ENCODE measurements at regions not wholly inside any gene's neighbourhood (a gene's known extent, or its start where the extent isn't known, plus 50 kb on each side); places are given as distances from the start of the nearest gene placed in this dataset.

GRCh38 chr2:20551945-20552328 is 99.0 kb downstream of the HS1BP3 start:
- H3K4me3 ChIP-seq: no peak overlapping the region
- no peaks in the 10 kb centered on the region for H3K27me3 ChIP-seq
- intact Hi-C loops (cut with DNase I; ENCODE audit: low total_unique reads): no loop called here
- no peak for DNase-seq
- TF ChIP-seq, protein P1, sequence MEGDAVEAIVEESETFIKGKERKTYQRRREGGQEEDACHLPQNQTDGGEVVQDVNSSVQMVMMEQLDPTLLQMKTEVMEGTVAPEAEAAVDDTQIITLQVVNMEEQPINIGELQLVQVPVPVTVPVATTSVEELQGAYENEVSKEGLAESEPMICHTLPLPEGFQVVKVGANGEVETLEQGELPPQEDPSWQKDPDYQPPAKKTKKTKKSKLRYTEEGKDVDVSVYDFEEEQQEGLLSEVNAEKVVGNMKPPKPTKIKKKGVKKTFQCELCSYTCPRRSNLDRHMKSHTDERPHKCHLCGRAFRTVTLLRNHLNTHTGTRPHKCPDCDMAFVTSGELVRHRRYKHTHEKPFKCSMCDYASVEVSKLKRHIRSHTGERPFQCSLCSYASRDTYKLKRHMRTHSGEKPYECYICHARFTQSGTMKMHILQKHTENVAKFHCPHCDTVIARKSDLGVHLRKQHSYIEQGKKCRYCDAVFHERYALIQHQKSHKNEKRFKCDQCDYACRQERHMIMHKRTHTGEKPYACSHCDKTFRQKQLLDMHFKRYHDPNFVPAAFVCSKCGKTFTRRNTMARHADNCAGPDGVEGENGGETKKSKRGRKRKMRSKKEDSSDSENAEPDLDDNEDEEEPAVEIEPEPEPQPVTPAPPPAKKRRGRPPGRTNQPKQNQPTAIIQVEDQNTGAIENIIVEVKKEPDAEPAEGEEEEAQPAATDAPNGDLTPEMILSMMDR (IDR thresholded peaks at IDR 0.05): no peak
- no peak for TF ChIP-seq POLR2A (IDR thresholded peaks at IDR 0.05)
- H3K4me1 ChIP-seq: no peaks in the 10 kb centered on the region
- H3K27ac ChIP-seq: peak overlapping the region in 1 of 2 donors; percentile 40
- H3K9me3 ChIP-seq: no peaks in the 10 kb centered on the region
- no peaks in the 10 kb centered on the region for H3K36me3 ChIP-seq

DNA sequence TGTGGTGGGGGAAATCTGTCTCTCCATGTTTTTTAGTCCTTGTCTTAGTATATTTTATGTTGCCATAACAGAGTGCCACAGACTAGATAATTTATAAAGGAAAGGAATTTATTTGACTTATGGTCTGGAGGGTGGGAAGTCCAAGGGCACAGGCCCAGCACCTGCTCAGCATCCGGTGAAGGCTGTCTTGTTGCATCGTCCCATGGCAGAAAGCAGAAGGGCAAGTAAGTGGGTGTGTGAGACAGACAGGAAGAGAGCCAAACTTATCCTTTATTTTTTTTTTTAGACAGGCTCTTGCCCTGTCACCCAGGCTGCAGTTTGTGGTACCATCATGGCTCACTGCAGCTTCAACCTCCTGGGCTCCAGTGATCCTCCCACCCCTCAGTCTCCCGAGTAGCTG is 98.1 kb downstream of the HS1BP3 start:
- Histone ChIP-seq H3K27me3 (no peaks in the 10 kb centered on the region), H3K27ac (no peak overlapping the region), H3K9me3 (no peaks in the 10 kb centered on the region), H3K4me3 (no peak overlapping the region), H3K36me3 (no peaks in the 10 kb centered on the region), H3K4me1 (no peaks in the 10 kb centered on the region)
- TF ChIP-seq, protein P1 (IDR thresholded peaks at IDR 0.05): no peak
- no peak for TF ChIP-seq POLR2A (IDR thresholded peaks at IDR 0.05)
- peak in 1 of 2 donors; percentile 10 for DNase-seq
- intact Hi-C loops (cut with DNase I; ENCODE audit: low total_unique reads): no loop called here

DNA sequence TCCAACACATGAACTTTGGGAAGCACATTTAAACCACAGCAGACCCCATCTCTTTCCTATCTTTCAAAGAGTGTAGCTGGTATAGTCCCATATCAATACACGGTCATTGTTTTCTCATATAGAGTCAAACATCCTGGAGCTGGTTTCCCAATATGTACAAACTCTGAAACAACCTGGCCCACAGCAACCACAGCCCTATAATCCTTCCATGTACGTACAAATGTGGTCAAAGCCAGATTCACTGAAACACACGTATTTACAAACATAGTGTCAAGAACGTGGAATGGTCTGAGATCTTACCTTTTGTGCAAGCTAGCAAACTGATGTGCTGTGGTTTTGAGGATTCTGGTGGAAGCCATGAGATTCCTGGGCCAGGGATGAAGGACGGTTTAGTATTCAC is 97.3 kb downstream of the HS1BP3 start:
- intact Hi-C loops (cut with DNase I; ENCODE audit: low total_unique reads): no loop called here
- no peaks in the 10 kb centered on the region for H3K9me3 ChIP-seq
- no peak for DNase-seq

GRCh38 chr2:20555954-20556353 is 94.9 kb downstream of the HS1BP3 start:
- no peak for TF ChIP-seq POLR2A (IDR thresholded peaks at IDR 0.05)
- TF ChIP-seq, protein P1 (IDR thresholded peaks at IDR 0.05): no peak
- H3K27me3 ChIP-seq: no peaks in the 10 kb centered on the region
- no peaks in the 10 kb centered on the region for H3K36me3 ChIP-seq
- no peaks in the 10 kb centered on the region for H3K4me1 ChIP-seq
- H3K4me3 ChIP-seq: no peak overlapping the region
- intact Hi-C loops (cut with DNase I; ENCODE audit: low total_unique reads): no loop called here
- no peak for DNase-seq
- no peaks in the 10 kb centered on the region for H3K9me3 ChIP-seq
- no peak overlapping the region for H3K27ac ChIP-seq

More for the DNA sequence above, 97.3 kb downstream of the HS1BP3 start:
- Histone ChIP-seq H3K4me1 (no peaks in the 10 kb centered on the region), H3K4me3 (no peak overlapping the region), H3K27ac (no peak overlapping the region), H3K36me3 (no peaks in the 10 kb centered on the region), H3K27me3 (no peaks in the 10 kb centered on the region)
- TF ChIP-seq, protein P1 (IDR thresholded peaks at IDR 0.05): no peak
- TF ChIP-seq POLR2A (IDR thresholded peaks at IDR 0.05): no peak

DNA sequence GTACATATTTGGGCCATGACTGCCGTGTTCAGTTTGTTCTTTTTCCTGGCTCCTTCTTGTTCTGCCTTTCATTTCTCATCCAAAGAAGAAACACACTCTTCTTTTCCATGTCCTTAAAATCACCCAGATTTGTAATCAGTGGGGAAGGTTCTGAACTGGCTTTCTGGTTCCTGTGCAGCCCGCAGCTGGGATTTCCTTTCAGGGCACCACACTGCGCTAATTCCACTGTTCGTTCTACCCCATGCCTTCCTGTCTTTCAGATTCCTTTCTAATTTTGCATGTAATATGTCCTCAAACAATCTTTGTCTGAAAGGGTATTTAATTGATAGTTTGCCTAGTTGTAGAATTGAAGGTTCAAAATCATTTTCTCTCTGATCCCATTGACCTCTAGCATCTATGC is 94.1 kb downstream of the HS1BP3 start:
- TF ChIP-seq, protein P1 (IDR thresholded peaks at IDR 0.05): no peak
- TF ChIP-seq POLR2A (IDR thresholded peaks at IDR 0.05): no peak
- H3K27me3 ChIP-seq: no peaks in the 10 kb centered on the region
- intact Hi-C loops (cut with DNase I; ENCODE audit: low total_unique reads): no loop called here

More for the DNA sequence above, 94.1 kb downstream of the HS1BP3 start:
- Histone ChIP-seq H3K36me3 (no peaks in the 10 kb centered on the region), H3K27ac (no peak overlapping the region), H3K9me3 (no peaks in the 10 kb centered on the region), H3K4me1 (no peaks in the 10 kb centered on the region), H3K4me3 (no peak overlapping the region)
- DNase-seq: no peak
